HFF-Myc (cell line): ENCODE measurements at regions not wholly inside any gene's neighbourhood (a gene's known extent, or its start where the extent isn't known, plus 50 kb on each side); places are given as distances from the start of the nearest gene placed in this dataset.

Experiments
- DNase-seq: peaks from one replicate; pipeline ENCODE4 v3.0.0-alpha.2; 2011; ENCODE audit warnings: low read depth; ENCODE audit errors: extremely low read depth
- H3K4me3 ChIP-seq: replicated peaks from 2 replicates; pipeline ENCODE4 v1.5.1; 2011; ENCODE audit warnings: low read depth, mild to moderate bottlenecking, control low read depth, low read length
- TF ChIP-seq, protein P1 (sequence below): IDR thresholded peaks from 2 replicates; pipeline ENCODE4 v1.5.1; 2012; ENCODE audit warnings: mild to moderate bottlenecking, low read depth, low read length, control low read depth; ENCODE audit errors: missing control alignments

DNA sequence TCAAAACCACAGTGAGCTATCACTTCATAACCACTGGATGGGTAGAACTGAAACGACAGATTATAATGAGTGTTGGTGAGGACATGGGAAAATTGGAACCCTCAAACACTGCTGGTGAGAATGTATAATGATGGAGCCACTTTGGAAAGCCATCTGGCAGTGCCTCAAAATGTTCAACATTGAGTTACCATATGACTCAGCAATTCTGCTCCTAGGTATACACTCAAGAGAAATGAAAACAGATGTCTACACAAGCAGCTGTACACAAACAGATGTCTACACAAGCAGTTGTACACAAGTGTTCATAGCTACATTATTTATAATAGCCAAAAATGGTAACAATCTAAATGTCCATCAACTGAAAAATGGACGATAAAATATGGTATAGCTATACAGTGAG lies 143.9 kb downstream of the PDGFRA start:
- no peak overlapping the region for H3K4me3 ChIP-seq
- peak; percentile 22 for DNase-seq
- TF ChIP-seq, protein P1, sequence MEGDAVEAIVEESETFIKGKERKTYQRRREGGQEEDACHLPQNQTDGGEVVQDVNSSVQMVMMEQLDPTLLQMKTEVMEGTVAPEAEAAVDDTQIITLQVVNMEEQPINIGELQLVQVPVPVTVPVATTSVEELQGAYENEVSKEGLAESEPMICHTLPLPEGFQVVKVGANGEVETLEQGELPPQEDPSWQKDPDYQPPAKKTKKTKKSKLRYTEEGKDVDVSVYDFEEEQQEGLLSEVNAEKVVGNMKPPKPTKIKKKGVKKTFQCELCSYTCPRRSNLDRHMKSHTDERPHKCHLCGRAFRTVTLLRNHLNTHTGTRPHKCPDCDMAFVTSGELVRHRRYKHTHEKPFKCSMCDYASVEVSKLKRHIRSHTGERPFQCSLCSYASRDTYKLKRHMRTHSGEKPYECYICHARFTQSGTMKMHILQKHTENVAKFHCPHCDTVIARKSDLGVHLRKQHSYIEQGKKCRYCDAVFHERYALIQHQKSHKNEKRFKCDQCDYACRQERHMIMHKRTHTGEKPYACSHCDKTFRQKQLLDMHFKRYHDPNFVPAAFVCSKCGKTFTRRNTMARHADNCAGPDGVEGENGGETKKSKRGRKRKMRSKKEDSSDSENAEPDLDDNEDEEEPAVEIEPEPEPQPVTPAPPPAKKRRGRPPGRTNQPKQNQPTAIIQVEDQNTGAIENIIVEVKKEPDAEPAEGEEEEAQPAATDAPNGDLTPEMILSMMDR = no peak

DNA sequence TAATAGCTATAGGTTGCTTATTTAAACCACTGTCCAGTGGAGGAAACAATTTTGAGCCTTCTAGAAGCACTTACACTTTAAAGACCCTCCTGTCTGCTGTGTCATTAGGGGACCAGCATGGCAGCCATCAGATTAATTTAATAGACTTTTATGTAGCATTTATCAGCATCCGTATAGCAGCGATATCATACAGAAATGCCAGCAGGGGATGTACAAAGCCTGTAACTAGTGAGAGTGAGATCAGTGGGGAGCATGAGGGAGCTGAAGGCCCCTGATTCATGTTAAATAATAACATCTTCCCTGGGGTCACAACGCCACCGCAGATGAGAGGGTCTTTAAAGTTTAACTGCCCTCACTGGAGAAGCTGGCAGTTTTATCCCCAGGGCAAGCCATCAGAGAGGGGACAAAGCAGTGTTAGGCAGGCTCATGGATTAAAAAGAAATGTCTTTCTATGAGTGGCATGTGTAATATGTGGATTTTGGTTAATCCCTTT lies 144.7 kb downstream of the PDGFRA start:
- H3K4me3 ChIP-seq = no peak overlapping the region
- DNase-seq = no peak
- TF ChIP-seq, protein P1 = no peak

DNA sequence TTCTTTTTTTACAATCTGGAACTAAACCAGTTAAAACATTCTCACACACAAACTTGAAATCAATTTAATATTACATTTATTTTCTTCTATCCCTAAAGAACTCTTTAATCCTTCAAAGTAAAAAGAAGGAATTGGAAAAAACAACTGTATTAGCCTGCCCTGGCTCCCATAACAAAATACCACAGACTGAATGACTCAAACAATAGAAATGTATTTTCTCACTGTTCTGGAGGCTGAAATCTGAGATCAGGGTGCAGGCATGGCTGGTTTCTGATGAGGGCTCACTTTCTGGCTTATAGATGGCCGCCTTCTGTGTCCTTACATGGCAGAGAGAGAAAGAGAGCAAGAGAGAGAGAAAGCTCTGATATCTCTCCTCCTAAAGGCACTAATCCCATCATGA lies 149.4 kb downstream of the PDGFRA start:
- DNase-seq = no peak
- no peak overlapping the region for H3K4me3 ChIP-seq
- TF ChIP-seq, protein P1 = no peak

DNA sequence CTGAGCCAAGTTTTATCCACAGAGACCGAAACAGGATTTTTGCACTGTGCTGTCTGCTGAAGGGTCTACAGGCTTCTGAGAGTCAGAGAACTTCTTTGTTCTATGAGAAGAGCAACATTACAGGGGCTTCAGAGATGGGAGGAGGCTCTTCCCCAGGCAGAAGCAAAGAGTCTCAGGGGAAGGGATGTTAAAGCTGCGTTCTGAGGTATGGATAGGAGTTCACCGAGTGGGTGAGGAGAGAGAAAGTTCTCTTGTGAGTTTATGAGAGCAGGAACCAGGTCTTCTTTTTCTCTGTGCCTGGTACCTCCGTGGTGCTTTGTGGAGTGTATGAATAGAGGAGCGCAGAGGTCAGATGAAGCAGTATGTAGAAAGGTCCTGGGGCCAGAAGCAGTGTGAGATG lies 155.1 kb downstream of the PDGFRA start:
- H3K4me3 ChIP-seq = no peak overlapping the region
- TF ChIP-seq, protein P1 = no peak
- DNase-seq = no peak

DNA sequence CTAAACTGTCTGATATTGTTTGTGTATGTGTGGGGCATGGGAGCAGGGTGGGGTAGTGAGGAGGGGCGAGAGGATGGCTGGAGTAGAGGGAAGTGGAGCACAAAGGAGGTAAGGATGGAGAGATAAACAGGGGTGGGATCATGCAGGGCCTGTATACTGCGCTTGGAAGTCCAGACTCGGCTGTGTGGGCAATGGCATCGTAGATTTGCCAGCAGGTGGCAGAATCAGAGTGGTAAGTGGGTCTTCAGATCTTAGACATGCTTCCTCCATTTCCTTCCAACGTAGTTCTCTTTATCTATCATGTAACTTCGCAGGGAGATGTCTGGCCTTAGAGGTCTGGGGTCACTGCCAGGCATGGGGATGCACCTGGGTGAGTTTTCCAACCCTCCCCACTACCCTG lies 155.5 kb downstream of the PDGFRA start:
- no peak overlapping the region for H3K4me3 ChIP-seq
- TF ChIP-seq, protein P1 = peak; percentile 35
- no peak for DNase-seq

DNA sequence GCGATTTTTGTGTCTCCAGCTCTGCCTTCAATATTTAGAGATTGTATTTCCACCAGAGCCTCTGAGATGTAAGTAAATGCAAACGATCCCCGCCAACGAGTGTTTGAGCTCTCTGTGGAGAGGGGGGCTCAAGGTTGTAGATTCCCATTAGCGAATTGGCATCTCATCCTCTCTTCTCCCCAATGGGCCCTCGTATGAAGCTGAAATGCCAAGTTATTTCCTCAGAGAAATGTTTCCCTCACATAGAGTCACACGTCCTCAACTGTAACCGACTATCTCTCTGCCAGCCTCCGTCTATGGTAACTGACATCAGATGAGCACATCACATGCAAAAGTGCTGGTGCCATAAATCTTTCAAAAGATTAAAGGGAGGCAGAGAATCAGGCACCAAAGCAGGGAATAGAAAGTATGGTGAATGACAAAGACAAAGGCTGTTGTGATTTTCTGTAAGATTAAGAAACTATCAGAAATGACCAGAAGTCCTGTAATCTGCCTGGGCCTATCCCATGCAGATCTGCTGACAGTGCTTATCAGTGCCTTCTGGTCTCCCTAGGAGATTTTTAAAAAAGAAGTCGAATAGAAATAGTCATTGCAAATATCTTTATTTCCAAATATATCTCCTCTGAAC lies 157.1 kb downstream of the PDGFRA start:
- H3K4me3 ChIP-seq = no peak overlapping the region
- no peak for DNase-seq
- TF ChIP-seq, protein P1 = no peak

DNA sequence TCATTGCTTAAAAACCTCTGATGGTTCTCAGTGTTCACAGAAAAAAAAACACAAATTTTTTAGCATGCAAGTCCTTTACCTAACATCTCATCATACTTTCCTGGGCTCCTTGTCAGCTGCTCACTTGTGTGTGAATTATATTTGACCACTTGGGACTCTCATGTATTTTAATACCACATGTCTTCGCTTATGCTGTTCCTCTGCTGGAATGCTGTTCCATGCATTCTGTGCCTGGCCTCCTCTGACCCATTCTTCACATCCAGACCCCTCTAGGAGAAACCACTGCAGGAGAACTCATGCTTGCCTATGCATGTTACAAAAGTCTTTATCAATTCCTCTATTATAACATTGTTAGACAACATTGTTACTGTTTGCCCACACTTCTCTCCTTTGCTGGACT lies 157.6 kb downstream of the PDGFRA start:
- TF ChIP-seq, protein P1 = no peak
- H3K4me3 ChIP-seq = no peak overlapping the region

More for the DNA sequence above, 157.6 kb downstream of the PDGFRA start:
- no peak for DNase-seq
